Calu3 (cell line): ENCODE measurements at regions not wholly inside any gene's neighbourhood (a gene's known extent, or its start where the extent isn't known, plus 50 kb on each side); places are given as distances from the start of the nearest gene placed in this dataset.

Source experiments
- BruUV-seq: library from RNA; stranded (reverse); fragments of 400-500 nt; replicated peaks from 2 replicates; lab custom pipeline; 2021; lab: Mats Ljungman, UMichigan
- CTCF ChIA-PET: fragments of 300-600 bp; sonication (Branson Sonifier 250); formaldehyde crosslinking; loops from one replicate; lab custom pipeline; 2022; ENCODE audit warnings: antibody characterized with exemption; lab: Charles Lee
- DNase-seq: peaks from one replicate; pipeline ENCODE4 v3.0.0; 2022
- H3K27ac Mint-ChIP-seq: one replicate; pipeline ENCODE4 v1.8.0; 2022; ENCODE audit warnings: mixed read lengths; ENCODE audit not compliant: unreplicated experiment
- H3K27me3 Mint-ChIP-seq: one replicate; pipeline ENCODE4 v1.8.0; 2022; ENCODE audit warnings: mixed read lengths; ENCODE audit not compliant: unreplicated experiment
- H3K36me3 Mint-ChIP-seq: one replicate; pipeline ENCODE4 v1.8.0; 2022; ENCODE audit warnings: mild to moderate bottlenecking, moderate library complexity, mixed read lengths; ENCODE audit not compliant: insufficient read depth, unreplicated experiment
- H3K4me1 Mint-ChIP-seq: one replicate; pipeline ENCODE4 v1.8.0; 2022; ENCODE audit warnings: mild to moderate bottlenecking, low read depth, mixed read lengths; ENCODE audit not compliant: unreplicated experiment
- H3K4me3 Mint-ChIP-seq: one replicate; pipeline ENCODE4 v1.8.0; 2022; ENCODE audit warnings: mild to moderate bottlenecking, low read depth, moderate library complexity, mixed read lengths; ENCODE audit not compliant: unreplicated experiment
- H3K9me3 Mint-ChIP-seq: one replicate; pipeline ENCODE4 v1.8.0; 2022; ENCODE audit warnings: low read depth, mixed read lengths; ENCODE audit not compliant: unreplicated experiment
- intact Hi-C: fragments of 100-400 bp; cut with micrococcal nuclease; formaldehyde crosslinking; loops from one replicate; pipeline ENCODE4 v1.10.0; 2022; ENCODE audit not compliant: unreplicated experiment
- TF ChIP-seq, protein P1 (sequence below): fragments of 200-600 bp; IDR thresholded peaks from one replicate; pipeline ENCODE4 v1.8.0; 2022; ENCODE audit warnings: antibody characterized with exemption; ENCODE audit not compliant: unreplicated experiment

DNA sequence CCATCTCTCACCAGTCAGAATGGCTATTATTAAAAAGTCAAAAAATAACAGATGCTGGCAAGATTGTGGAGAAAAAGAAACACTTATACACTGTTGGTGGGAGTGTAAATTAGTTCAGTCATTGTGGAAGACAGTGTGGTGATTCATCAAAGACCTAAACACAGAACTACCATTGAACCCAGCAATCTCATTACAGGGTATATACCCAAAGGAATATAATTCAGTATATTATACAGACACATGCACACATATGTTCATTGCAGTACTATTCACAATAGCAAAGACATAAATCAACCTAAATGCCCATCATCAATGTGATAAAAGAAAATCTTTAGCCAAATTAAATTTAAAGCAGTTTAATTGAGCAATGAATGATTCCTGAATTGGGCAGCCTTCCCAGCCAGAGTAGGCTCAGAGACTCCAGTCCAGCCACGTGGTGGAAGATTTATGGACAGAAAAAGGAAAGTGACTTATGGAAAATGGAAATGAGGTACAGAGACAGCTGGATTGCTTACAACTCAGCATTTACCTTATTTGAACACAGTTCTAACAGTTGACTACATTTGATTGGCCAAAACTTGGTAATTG lies 377.1 kb upstream of the SLC39A10 start:
- Mint-ChIP-seq H3K27ac (no peak overlapping the region), H3K36me3 (no peaks in the 10 kb centered on the region), H3K4me1 (no peaks in the 10 kb centered on the region), H3K4me3 (no peak overlapping the region), H3K9me3 (peaks cover 3% of the 10 kb centered on the region), H3K27me3 (no peaks in the 10 kb centered on the region)
- DNase-seq, result no peak
- TF ChIP-seq, protein P1, sequence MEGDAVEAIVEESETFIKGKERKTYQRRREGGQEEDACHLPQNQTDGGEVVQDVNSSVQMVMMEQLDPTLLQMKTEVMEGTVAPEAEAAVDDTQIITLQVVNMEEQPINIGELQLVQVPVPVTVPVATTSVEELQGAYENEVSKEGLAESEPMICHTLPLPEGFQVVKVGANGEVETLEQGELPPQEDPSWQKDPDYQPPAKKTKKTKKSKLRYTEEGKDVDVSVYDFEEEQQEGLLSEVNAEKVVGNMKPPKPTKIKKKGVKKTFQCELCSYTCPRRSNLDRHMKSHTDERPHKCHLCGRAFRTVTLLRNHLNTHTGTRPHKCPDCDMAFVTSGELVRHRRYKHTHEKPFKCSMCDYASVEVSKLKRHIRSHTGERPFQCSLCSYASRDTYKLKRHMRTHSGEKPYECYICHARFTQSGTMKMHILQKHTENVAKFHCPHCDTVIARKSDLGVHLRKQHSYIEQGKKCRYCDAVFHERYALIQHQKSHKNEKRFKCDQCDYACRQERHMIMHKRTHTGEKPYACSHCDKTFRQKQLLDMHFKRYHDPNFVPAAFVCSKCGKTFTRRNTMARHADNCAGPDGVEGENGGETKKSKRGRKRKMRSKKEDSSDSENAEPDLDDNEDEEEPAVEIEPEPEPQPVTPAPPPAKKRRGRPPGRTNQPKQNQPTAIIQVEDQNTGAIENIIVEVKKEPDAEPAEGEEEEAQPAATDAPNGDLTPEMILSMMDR, result no peak
- intact Hi-C loops, result no loop called here
- CTCF ChIA-PET, result no interaction called here
- no TSS peak for BruUV-seq

DNA sequence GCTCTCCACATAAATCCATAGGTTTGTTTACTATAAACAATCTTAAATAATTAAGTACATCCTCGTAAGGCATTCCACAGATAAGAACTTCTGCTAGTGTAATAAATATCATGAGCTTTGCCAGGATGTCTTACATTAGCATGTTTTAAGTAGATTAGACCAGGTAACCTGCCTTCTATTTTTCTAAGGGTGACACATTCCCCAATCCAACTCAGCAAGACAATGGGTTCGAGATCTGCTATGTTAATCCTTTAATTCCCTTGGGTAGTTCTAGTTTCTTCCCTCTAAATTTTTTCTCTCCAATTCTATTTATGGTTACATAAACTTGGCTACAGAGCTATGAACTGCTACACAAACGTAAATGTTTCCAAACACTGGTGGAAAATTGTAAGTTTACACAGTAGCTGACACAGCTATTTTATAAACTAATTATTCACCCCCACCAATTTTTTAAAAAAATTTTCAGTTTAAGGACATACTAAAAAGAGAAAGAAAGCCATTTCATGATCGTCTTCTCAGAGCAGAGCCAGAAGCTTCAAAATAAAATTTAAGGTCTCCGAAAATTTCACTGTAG lies 386.5 kb upstream of the SLC39A10 start:
- Mint-ChIP-seq H3K27ac (no peak overlapping the region), H3K36me3 (no peaks in the 10 kb centered on the region), H3K27me3 (no peaks in the 10 kb centered on the region), H3K9me3 (peaks cover 11% of the 10 kb centered on the region), H3K4me1 (no peaks in the 10 kb centered on the region), H3K4me3 (no peak overlapping the region)
- TF ChIP-seq, protein P1, result no peak
- BruUV-seq, result no TSS peak
- CTCF ChIA-PET, result no interaction called here
- intact Hi-C loops, result no loop called here
- no peak for DNase-seq

DNA sequence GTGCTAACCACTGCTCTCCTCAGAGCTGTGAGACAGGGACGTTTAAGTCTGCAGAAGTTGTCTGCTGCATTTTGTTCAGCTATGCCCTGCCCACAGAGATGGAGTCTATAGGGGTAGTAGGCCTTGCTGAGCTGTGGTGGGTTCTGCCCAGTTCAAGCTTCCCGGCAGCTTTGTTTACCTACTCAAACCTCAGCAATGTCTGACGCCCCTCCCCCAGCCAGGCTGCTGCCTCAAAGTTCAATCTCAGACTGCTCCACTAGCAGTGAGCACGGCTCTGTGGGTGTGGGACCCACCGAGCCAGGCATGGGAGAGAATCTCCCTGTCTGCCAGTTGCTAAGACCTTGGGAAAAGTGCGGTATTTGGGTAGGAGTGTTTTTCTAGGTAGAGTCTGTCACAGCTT lies 387.8 kb upstream of the SLC39A10 start:
- Mint-ChIP-seq H3K27ac (no peak overlapping the region), H3K4me3 (no peak overlapping the region), H3K27me3 (no peaks in the 10 kb centered on the region), H3K9me3 (peaks cover 11% of the 10 kb centered on the region), H3K4me1 (no peaks in the 10 kb centered on the region), H3K36me3 (no peaks in the 10 kb centered on the region)
- BruUV-seq, result no TSS peak
- CTCF ChIA-PET, result no interaction called here
- intact Hi-C loops, result no loop called here
- no peak for DNase-seq
- TF ChIP-seq, protein P1, result no peak

DNA sequence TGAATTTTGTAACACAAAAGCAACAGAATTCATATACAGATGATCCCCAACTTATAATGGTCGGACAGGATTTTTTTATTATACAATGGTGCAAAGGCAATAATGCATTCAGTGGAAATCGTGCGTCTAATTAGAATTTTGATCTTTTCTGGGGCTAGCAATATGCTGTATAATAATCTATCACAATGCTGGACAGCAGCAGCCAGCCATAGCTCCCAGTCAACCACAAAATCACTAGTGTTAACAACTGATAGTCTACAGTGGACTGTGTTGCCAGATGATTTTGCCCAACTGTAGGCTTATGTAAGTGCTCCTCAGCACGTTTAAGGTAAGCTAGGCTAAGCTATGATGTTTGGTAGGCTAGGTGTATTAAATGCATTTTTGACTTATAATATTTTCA lies 399.0 kb upstream of the SLC39A10 start:
- Mint-ChIP-seq H3K27ac (no peak overlapping the region), H3K36me3 (no peaks in the 10 kb centered on the region), H3K4me1 (no peaks in the 10 kb centered on the region), H3K27me3 (no peaks in the 10 kb centered on the region), H3K4me3 (no peak overlapping the region), H3K9me3 (no peaks in the 10 kb centered on the region)
- BruUV-seq, result no TSS peak
- intact Hi-C loops, result no loop called here
- CTCF ChIA-PET, result no interaction called here
- no peak for DNase-seq
- TF ChIP-seq, protein P1, result no peak
